IMR-90 (cell line): ENCODE measurements at regions not wholly inside any gene's neighbourhood (a gene's known extent, or its start where the extent isn't known, plus 50 kb on each side); places are given as distances from the start of the nearest gene placed in this dataset.

Experiments
- ATAC-seq: fragments of 200-7000 bp; cut with Tn5 transposase; 2 replicates; pipeline ENCODE4 v1.9.1; 2020; ENCODE audit warnings: low read depth, mild to moderate bottlenecking, moderate library complexity
- BruUV-seq: library from RNA; stranded (reverse); fragments of 400-500 nt; replicated peaks from 2 replicates; lab custom pipeline; 2021; lab: Mats Ljungman, UMichigan
- CTCF ChIA-PET: fragments of 300-600 bp; formaldehyde crosslinking; extraction: SDS; loops from one replicate; lab custom pipeline; 2021; ENCODE audit warnings: antibody characterized with exemption; lab: Yijun Ruan, JAX
- POLR2A ChIA-PET: fragments of 300-600 bp; sonication (Branson Sonifier 250); formaldehyde crosslinking; loops from one replicate; lab custom pipeline; 2022; ENCODE audit warnings: antibody characterized with exemption; ENCODE audit not compliant: unreplicated experiment; lab: Charles Lee
- DNase-seq: peaks from one replicate; pipeline ENCODE4 v3.0.0; 2013
- H2AFZ ChIP-seq: replicated peaks from 2 replicates; pipeline ENCODE3; 2013; ENCODE audit warnings: low read length, mild to moderate bottlenecking; ENCODE audit not compliant: poor library complexity
- H2AK5ac ChIP-seq: 2 replicates; pipeline ENCODE4 v1.6.1; 2013; ENCODE audit warnings: low read depth, low read length, inconsistent platforms
- H2AK9ac ChIP-seq: replicated peaks from 2 replicates; pipeline ENCODE3; 2013; ENCODE audit warnings: mild to moderate bottlenecking, low read depth, low read length, moderate library complexity; ENCODE audit not compliant: poor library complexity
- H2BK120ac ChIP-seq: 2 replicates; pipeline ENCODE4 v1.6.1; 2013; ENCODE audit warnings: low read depth, low read length, inconsistent platforms
- H2BK15ac ChIP-seq: 3 replicates; pipeline ENCODE4 v1.6.1; 2013; ENCODE audit warnings: low read depth, low read length, inconsistent platforms
- H2BK20ac ChIP-seq: 2 replicates; pipeline ENCODE4 v1.6.1; 2013; ENCODE audit warnings: low read depth, mild to moderate bottlenecking, inconsistent platforms, low read length, moderate library complexity
- H2BK5ac ChIP-seq: 2 replicates; pipeline ENCODE4 v1.6.1; 2013; ENCODE audit warnings: mild to moderate bottlenecking, low read depth, low read length, inconsistent platforms; ENCODE audit not compliant: poor library complexity, severe bottlenecking
- H3K14ac ChIP-seq: replicated peaks from 2 replicates; pipeline ENCODE4 v1.6.1; 2013; ENCODE audit warnings: low read depth, low read length, inconsistent platforms
- H3K18ac ChIP-seq: 2 replicates; pipeline ENCODE4 v1.6.1; 2013; ENCODE audit warnings: low read depth, low read length, control low read depth
- H3K23ac ChIP-seq: 2 replicates; pipeline ENCODE4 v1.6.1; 2013; ENCODE audit warnings: low read depth, low read length, inconsistent platforms
- H3K27ac ChIP-seq: 2 replicates; pipeline ENCODE4 v1.5.1; 2013; ENCODE audit warnings: mild to moderate bottlenecking, control low read depth, low read length; ENCODE audit not compliant: insufficient read depth
- H3K27me3 ChIP-seq: 2 replicates; pipeline ENCODE4 v1.6.1; 2013; ENCODE audit warnings: low read length; ENCODE audit not compliant: control insufficient read depth, insufficient read depth
- H3K36me3 ChIP-seq: 2 replicates; pipeline ENCODE4 v1.6.1; 2013; ENCODE audit warnings: low read length, mixed read lengths; ENCODE audit not compliant: control insufficient read depth, insufficient read depth
- H3K4ac ChIP-seq: 2 replicates; pipeline ENCODE4 v1.6.1; 2013; ENCODE audit warnings: low read depth, low read length, inconsistent platforms
- H3K4me1 ChIP-seq: 2 replicates; pipeline ENCODE4 v1.6.1; 2013; ENCODE audit warnings: low read length, mixed read lengths; ENCODE audit not compliant: control insufficient read depth, insufficient read depth
- H3K4me2 ChIP-seq: 2 replicates; pipeline ENCODE4 v1.6.1; 2013; ENCODE audit warnings: low read depth, mild to moderate bottlenecking, control low read depth, low read length, moderate library complexity
- H3K4me3 ChIP-seq: 2 replicates; pipeline ENCODE4 v1.5.1; 2013; ENCODE audit warnings: low read depth, mild to moderate bottlenecking, control low read depth, low read length, moderate library complexity; ENCODE audit not compliant: insufficient read depth
- H3K56ac ChIP-seq: 2 replicates; pipeline ENCODE4 v1.6.1; 2013; ENCODE audit warnings: low read length, inconsistent platforms; ENCODE audit not compliant: insufficient read depth; ENCODE audit errors: extremely low read depth
- H3K79me1 ChIP-seq, 2 experiments: 2 replicates each; pipeline ENCODE4 v1.6.1; 2013; ENCODE audit warnings: low read length in 2 of 2, inconsistent platforms in 1 of 2, low read depth in 1 of 2
- H3K9ac ChIP-seq: 2 replicates; pipeline ENCODE4 v1.6.1; 2013; ENCODE audit warnings: low read depth, low read length, control low read depth
- H3K9me1 ChIP-seq: 2 replicates; pipeline ENCODE4 v1.6.1; 2013; ENCODE audit warnings: low read length, inconsistent platforms; ENCODE audit not compliant: insufficient read depth
- H3K9me3 ChIP-seq: 2 replicates; pipeline ENCODE4 v1.6.1; 2013; ENCODE audit warnings: low read length; ENCODE audit not compliant: control insufficient read depth, insufficient read depth
- H4K20me1 ChIP-seq: 2 replicates; pipeline ENCODE4 v1.6.1; 2013; ENCODE audit warnings: low read length, inconsistent platforms; ENCODE audit not compliant: insufficient read depth
- H4K5ac ChIP-seq: 2 replicates; pipeline ENCODE4 v1.6.1; 2013; ENCODE audit warnings: mild to moderate bottlenecking, low read depth, low read length, control low read depth
- H4K8ac ChIP-seq, 2 experiments: 2 replicates each; pipeline ENCODE4 v1.6.1; 2013; ENCODE audit warnings: low read depth in 2 of 2, low read length in 2 of 2, control low read depth in 1 of 2, inconsistent platforms in 1 of 2
- H4K91ac ChIP-seq: 2 replicates; pipeline ENCODE4 v1.6.1; 2013; ENCODE audit warnings: low read depth, low read length, inconsistent platforms; ENCODE audit not compliant: insufficient read depth
- BHLHE40 ChIP-seq: fragments of 150-350 bp; IDR thresholded peaks from 2 replicates; pipeline ENCODE4 v1.6.1; 2016; ENCODE audit warnings: mild to moderate bottlenecking, low read depth, low read length
- CEBPB ChIP-seq: IDR thresholded peaks from 2 replicates; pipeline ENCODE4 v1.6.1; 2012; ENCODE audit warnings: low read depth, low read length, improper control_type of control experiment
- FOS ChIP-seq: fragments of 150-350 bp; IDR thresholded peaks from 2 replicates; pipeline ENCODE4 v1.6.1; 2016; ENCODE audit warnings: low read depth, low read length
- MAZ ChIP-seq: IDR thresholded peaks from 2 replicates; pipeline ENCODE4 v1.6.1; 2012; ENCODE audit warnings: low read depth, mild to moderate bottlenecking, low read length, improper control_type of control experiment, moderate library complexity, borderline replicate concordance
- WGBS, 2 experiments: methylation state at CpG; one replicate each; pipeline versions ENCODE4 v1.1.5 to v1.1.7; 2013; ENCODE audit warnings: missing lambda C conversion rate in 2 of 2; ENCODE audit not compliant: insufficient read length in 1 of 2; ENCODE audit errors: extremely low coverage in 2 of 2; 5-methylcytosine and 5-hydroxymethylcytosine counted together
- dilution Hi-C: fragments of 300-500 bp; cut with HindIII; formaldehyde crosslinking; loops from one replicate; pipeline ENCODE4 v1.14.3; 2018; ENCODE audit warnings: low sequenced_read_pairs; ENCODE audit not compliant: unreplicated experiment
- in situ Hi-C: fragments of 300-500 bp; cut with MboI; formaldehyde crosslinking; loops from 3 replicates; pipeline ENCODE4 v1.14.3; 2019; ENCODE audit warnings: low sequenced_read_pairs, inconsistent platforms, mixed read lengths
- intact Hi-C: fragments of 100-400 bp; cut with micrococcal nuclease; formaldehyde crosslinking; loops from 2 replicates; pipeline ENCODE4 v1.10.0; 2022
- TF ChIP-seq, protein P1 (sequence below): fragments of 150-350 bp; IDR thresholded peaks from 2 replicates; pipeline ENCODE4 v1.6.1; 2017; ENCODE audit warnings: mild to moderate bottlenecking, antibody characterized with exemption, low read length, low read depth
- TF ChIP-seq, protein P2 (sequence below): fragments of 150-350 bp; IDR thresholded peaks from 2 replicates; pipeline ENCODE4 v1.6.1; 2016; ENCODE audit warnings: low read depth, mild to moderate bottlenecking, low read length, moderate library complexity, borderline replicate concordance

DNA sequence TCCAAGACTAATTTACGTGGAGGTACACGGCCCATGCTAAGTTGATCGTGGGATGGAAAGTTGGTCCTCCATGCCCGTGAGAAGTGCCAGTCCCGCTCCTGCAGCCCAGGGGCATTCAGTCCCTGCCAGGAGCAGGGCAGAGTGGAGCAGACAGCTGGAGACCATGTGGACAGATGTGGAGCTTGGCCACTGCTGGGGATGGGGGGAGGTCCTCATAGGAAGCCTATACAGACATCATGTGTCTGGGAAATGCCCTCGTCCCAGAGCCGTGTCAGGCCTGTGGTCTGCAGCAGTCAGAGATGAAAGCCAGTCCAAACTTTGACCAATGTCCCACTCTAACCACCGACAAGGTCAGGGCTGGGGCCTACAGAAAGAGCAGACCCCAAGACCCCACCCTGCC, 118.4 kb downstream of the CPZ start:
- Histone ChIP-seq H4K5ac (no peak overlapping the region), H3K36me3 (no peaks in the 10 kb centered on the region), H2BK5ac (no peak overlapping the region), H3K27ac (no peak overlapping the region), H3K79me1 (no peaks in the 10 kb centered on the region), H2BK15ac (no peak overlapping the region), H2AK5ac (no peak overlapping the region), H3K18ac (no peak overlapping the region), H2BK120ac (no peak overlapping the region), H3K4me3 (no peak overlapping the region), H2AFZ (no peak overlapping the region), H3K4ac (no peak overlapping the region), H3K23ac (no peak overlapping the region), H3K9ac (no peak overlapping the region), H3K27me3 (no peaks in the 10 kb centered on the region), H2BK20ac (no peak overlapping the region), H2AK9ac (no peak overlapping the region), H3K9me1 (no peaks in the 10 kb centered on the region), H3K14ac (no peak overlapping the region), H3K4me2 (no peak overlapping the region), H4K20me1 (no peaks in the 10 kb centered on the region), H3K56ac (no peak overlapping the region), H4K91ac (no peak overlapping the region), H4K8ac (no peak overlapping the region), H3K9me3 (peaks cover 13% of the 10 kb centered on the region), H3K4me1 (no peaks in the 10 kb centered on the region)
- no peak for TF ChIP-seq CEBPB
- TF ChIP-seq FOS = no peak
- TF ChIP-seq, protein P1, sequence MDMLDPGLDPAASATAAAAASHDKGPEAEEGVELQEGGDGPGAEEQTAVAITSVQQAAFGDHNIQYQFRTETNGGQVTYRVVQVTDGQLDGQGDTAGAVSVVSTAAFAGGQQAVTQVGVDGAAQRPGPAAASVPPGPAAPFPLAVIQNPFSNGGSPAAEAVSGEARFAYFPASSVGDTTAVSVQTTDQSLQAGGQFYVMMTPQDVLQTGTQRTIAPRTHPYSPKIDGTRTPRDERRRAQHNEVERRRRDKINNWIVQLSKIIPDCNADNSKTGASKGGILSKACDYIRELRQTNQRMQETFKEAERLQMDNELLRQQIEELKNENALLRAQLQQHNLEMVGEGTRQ = no peak
- no peak for TF ChIP-seq MAZ
- TF ChIP-seq, protein P2, sequence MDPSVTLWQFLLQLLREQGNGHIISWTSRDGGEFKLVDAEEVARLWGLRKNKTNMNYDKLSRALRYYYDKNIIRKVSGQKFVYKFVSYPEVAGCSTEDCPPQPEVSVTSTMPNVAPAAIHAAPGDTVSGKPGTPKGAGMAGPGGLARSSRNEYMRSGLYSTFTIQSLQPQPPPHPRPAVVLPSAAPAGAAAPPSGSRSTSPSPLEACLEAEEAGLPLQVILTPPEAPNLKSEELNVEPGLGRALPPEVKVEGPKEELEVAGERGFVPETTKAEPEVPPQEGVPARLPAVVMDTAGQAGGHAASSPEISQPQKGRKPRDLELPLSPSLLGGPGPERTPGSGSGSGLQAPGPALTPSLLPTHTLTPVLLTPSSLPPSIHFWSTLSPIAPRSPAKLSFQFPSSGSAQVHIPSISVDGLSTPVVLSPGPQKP = no peak
- TF ChIP-seq BHLHE40 = no peak
- no TSS peak for BruUV-seq
- 61% methylated on average over 8 of the region's 8 CpGs; no CpG with 5 or more reads in 1 of the 2 experiments for WGBS, 2 experiments
- DNase-seq = no peak
- in situ Hi-C loops = no loop called here
- ATAC-seq = no peak
- intact Hi-C loops = no loop called here
- POLR2A ChIA-PET = no interaction called here
- dilution Hi-C loops = no loop called here
- CTCF ChIA-PET = no interaction called here
